ENCODE measurements at regions not wholly inside any gene's neighbourhood (a gene's known extent, or its start where the extent isn't known, plus 50 kb on each side); places are given as distances from the start of the nearest gene placed in this dataset.
"Not testable (repeated sequence)": the region's sequence is repeated elsewhere in the genome, so short reads cannot be mapped to it uniquely, and the experiment has no call there.

- DNase-seq = no peak
Observed at GRCh38 chr19:31448221-31448657, 99.0 kb upstream of the TSHZ3 start.

- DNase-seq = no peak
Observed at GRCh38 chr19:31449379-31449778, 100.1 kb upstream of the TSHZ3 start.

GRCh38 chr19:31450696-31451095 is 101.5 kb upstream of the TSHZ3 start:
- no peak for DNase-seq

- DNase-seq = no peak
Observed at GRCh38 chr19:31451686-31452330, 102.6 kb upstream of the TSHZ3 start.

GRCh38 chr19:31459430-31459829 is 110.2 kb upstream of the TSHZ3 start:
- DNase-seq = no peak

- DNase-seq = no peak
Observed at GRCh38 chr19:31461814-31462539, 112.7 kb upstream of the TSHZ3 start.

- DNase-seq = no peak
Observed at GRCh38 chr19:31470229-31470939, 121.1 kb upstream of the TSHZ3 start.

- DNase-seq = no peak
Observed at GRCh38 chr19:31470952-31471351, 121.7 kb upstream of the TSHZ3 start.

- no peak for DNase-seq
Observed at GRCh38 chr19:31478241-31478640, 129.0 kb upstream of the TSHZ3 start.

- DNase-seq = no peak
Observed at GRCh38 chr19:31483226-31483857, 134.1 kb upstream of the TSHZ3 start.

- not testable (repeated sequence) for DNase-seq
Observed at GRCh38 chr19:31484858-31485410, 135.7 kb upstream of the TSHZ3 start.

GRCh38 chr19:31485472-31485871 is 136.2 kb upstream of the TSHZ3 start:
- no peak for DNase-seq

- DNase-seq = no peak
Observed at GRCh38 chr19:31491242-31491641, 142.0 kb upstream of the TSHZ3 start.

- DNase-seq = no peak
Observed at GRCh38 chr19:31492050-31492449, 142.8 kb upstream of the TSHZ3 start.

GRCh38 chr19:31496076-31496475 is 146.8 kb upstream of the TSHZ3 start:
- no peak for DNase-seq

- DNase-seq = no peak
Observed at GRCh38 chr19:31497709-31498108, 148.5 kb upstream of the TSHZ3 start.

GRCh38 chr19:31498781-31499180 is 149.5 kb upstream of the TSHZ3 start:
- no peak for DNase-seq

GRCh38 chr19:31499281-31500196 is 150.3 kb upstream of the TSHZ3 start:
- DNase-seq = no peak

- DNase-seq = no peak
Observed at GRCh38 chr19:31500197-31500830, 151.1 kb upstream of the TSHZ3 start.

GRCh38 chr19:31500946-31501345 is 151.7 kb upstream of the TSHZ3 start:
- DNase-seq = no peak

- DNase-seq = no peak
Observed at GRCh38 chr19:31501427-31502195, 152.4 kb upstream of the TSHZ3 start.

All from activated gamma-delta T cell (primary cell).